Panc1 (cell line): ENCODE measurements at regions not wholly inside any gene's neighbourhood (a gene's known extent, or its start where the extent isn't known, plus 50 kb on each side); places are given as distances from the start of the nearest gene placed in this dataset.

Experiments
- POLR2AphosphoS5 ChIP-seq: IDR thresholded peaks from 2 replicates; pipeline ENCODE4 v1.6.1; 2012; ENCODE audit warnings: mild to moderate bottlenecking, low read depth, low read length, moderate library complexity
- SIN3A ChIP-seq: IDR thresholded peaks from 2 replicates; pipeline ENCODE4 v1.6.1; 2012; ENCODE audit warnings: low read depth, mild to moderate bottlenecking, low read length, moderate library complexity, borderline replicate concordance; ENCODE audit not compliant: insufficient read depth
- TF ChIP-seq, protein P1 (sequence below): fragments of 450-650 bp; IDR thresholded peaks from 2 replicates; pipeline ENCODE4 v1.5.1; 2017; ENCODE audit warnings: mild to moderate bottlenecking
- TF ChIP-seq, protein P2 (sequence below), 2 experiments: IDR thresholded peaks; 2 replicates each; pipeline ENCODE4 v1.6.1; 2011 to 2012; ENCODE audit warnings: low read depth in 2 of 2, control low read depth in 1 of 2, low read length in 1 of 2, mild to moderate bottlenecking in 1 of 2, moderate library complexity in 1 of 2; ENCODE audit not compliant: insufficient read depth in 1 of 2

DNA sequence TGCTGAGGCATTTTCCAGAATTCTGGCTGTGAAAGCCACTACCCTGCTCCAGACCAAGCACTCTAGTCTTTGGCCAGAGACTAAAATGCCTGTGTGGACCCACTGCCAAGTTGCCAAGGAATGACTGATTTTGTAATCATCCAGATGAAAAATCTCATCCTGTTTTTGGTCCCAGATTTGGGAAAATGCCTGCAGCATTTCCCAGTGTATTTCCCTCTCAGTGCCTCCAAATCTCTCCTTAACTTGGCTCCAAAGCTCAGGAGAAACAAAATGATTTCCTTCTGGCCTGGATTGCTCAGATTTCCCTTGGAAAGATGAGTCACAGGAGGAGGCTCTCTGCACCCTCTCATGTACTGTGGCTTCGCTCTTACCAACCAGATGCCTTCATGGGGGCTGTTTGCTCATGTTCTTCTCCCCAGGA, 335.2 kb upstream of the TARS1 start:
- TF ChIP-seq, protein P1, sequence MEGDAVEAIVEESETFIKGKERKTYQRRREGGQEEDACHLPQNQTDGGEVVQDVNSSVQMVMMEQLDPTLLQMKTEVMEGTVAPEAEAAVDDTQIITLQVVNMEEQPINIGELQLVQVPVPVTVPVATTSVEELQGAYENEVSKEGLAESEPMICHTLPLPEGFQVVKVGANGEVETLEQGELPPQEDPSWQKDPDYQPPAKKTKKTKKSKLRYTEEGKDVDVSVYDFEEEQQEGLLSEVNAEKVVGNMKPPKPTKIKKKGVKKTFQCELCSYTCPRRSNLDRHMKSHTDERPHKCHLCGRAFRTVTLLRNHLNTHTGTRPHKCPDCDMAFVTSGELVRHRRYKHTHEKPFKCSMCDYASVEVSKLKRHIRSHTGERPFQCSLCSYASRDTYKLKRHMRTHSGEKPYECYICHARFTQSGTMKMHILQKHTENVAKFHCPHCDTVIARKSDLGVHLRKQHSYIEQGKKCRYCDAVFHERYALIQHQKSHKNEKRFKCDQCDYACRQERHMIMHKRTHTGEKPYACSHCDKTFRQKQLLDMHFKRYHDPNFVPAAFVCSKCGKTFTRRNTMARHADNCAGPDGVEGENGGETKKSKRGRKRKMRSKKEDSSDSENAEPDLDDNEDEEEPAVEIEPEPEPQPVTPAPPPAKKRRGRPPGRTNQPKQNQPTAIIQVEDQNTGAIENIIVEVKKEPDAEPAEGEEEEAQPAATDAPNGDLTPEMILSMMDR: no peak
- TF ChIP-seq POLR2AphosphoS5 (no peak), SIN3A (no peak)
- TF ChIP-seq, protein P2, sequence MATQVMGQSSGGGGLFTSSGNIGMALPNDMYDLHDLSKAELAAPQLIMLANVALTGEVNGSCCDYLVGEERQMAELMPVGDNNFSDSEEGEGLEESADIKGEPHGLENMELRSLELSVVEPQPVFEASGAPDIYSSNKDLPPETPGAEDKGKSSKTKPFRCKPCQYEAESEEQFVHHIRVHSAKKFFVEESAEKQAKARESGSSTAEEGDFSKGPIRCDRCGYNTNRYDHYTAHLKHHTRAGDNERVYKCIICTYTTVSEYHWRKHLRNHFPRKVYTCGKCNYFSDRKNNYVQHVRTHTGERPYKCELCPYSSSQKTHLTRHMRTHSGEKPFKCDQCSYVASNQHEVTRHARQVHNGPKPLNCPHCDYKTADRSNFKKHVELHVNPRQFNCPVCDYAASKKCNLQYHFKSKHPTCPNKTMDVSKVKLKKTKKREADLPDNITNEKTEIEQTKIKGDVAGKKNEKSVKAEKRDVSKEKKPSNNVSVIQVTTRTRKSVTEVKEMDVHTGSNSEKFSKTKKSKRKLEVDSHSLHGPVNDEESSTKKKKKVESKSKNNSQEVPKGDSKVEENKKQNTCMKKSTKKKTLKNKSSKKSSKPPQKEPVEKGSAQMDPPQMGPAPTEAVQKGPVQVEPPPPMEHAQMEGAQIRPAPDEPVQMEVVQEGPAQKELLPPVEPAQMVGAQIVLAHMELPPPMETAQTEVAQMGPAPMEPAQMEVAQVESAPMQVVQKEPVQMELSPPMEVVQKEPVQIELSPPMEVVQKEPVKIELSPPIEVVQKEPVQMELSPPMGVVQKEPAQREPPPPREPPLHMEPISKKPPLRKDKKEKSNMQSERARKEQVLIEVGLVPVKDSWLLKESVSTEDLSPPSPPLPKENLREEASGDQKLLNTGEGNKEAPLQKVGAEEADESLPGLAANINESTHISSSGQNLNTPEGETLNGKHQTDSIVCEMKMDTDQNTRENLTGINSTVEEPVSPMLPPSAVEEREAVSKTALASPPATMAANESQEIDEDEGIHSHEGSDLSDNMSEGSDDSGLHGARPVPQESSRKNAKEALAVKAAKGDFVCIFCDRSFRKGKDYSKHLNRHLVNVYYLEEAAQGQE (IDR thresholded peaks at IDR 0.05; ENCODE audit: insufficient read depth in 1 of 2, low read depth in 2 of 2, low read length in 1 of 2): no peak
